Right lobe of liver (tissue), 4 donors: ENCODE measurements at regions not wholly inside any gene's neighbourhood (a gene's known extent, or its start where the extent isn't known, plus 50 kb on each side); places are given as distances from the start of the nearest gene placed in this dataset.

Experiments
- POLR2A ChIP-seq: fragments of 450-650 bp; IDR thresholded peaks from one replicate; pipeline ENCODE4 v1.6.1; 2017; ENCODE audit warnings: antibody characterized with exemption, mild to moderate bottlenecking
- TF ChIP-seq, protein P1 (sequence below), 4 donors: fragments of 200-600 bp in 3 of 4; fragments of 450-650 bp in 1 of 4; IDR thresholded peaks; one replicate each; pipeline versions ENCODE4 v1.5.1 to v1.8.0; 2016 to 2022; ENCODE audit warnings: antibody characterized with exemption in 4 of 4, mild to moderate bottlenecking in 2 of 4
- donor health status: DM: no; HTN: no; CAD: no.
- donor health status: DM: no; HTN: no; CAD: no.
- donor health status: DM: no; HTN: yes; CAD: no.

DNA sequence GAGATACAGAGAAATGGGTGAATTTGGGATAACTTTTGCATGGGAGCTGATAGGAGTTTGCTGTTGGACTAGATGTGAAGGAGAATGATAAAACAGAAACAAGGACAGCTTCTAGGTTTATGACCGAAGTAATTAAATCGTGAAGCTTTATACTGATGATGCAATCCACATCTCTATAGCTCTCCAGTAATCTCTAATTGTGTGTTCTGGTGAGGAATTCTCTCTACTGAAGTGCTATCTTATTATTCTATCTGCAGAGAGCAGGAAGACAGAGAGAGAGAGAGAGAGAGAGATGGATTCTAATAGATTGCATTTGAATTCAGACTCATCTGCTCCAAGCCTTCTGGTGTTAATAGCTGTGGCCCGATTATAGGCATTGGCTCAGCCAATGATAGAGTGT, 113.5 kb upstream of the FRMD4B start:
- TF ChIP-seq, protein P1, sequence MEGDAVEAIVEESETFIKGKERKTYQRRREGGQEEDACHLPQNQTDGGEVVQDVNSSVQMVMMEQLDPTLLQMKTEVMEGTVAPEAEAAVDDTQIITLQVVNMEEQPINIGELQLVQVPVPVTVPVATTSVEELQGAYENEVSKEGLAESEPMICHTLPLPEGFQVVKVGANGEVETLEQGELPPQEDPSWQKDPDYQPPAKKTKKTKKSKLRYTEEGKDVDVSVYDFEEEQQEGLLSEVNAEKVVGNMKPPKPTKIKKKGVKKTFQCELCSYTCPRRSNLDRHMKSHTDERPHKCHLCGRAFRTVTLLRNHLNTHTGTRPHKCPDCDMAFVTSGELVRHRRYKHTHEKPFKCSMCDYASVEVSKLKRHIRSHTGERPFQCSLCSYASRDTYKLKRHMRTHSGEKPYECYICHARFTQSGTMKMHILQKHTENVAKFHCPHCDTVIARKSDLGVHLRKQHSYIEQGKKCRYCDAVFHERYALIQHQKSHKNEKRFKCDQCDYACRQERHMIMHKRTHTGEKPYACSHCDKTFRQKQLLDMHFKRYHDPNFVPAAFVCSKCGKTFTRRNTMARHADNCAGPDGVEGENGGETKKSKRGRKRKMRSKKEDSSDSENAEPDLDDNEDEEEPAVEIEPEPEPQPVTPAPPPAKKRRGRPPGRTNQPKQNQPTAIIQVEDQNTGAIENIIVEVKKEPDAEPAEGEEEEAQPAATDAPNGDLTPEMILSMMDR (IDR thresholded peaks at IDR 0.05) = no peak
- no peak for TF ChIP-seq POLR2A
